HG03103 (cell line): ENCODE measurements at regions not wholly inside any gene's neighbourhood (a gene's known extent, or its start where the extent isn't known, plus 50 kb on each side); places are given as distances from the start of the nearest gene placed in this dataset.
"Not testable (repeated sequence)": the region's sequence is repeated elsewhere in the genome, so short reads cannot be mapped to it uniquely, and the experiment has no call there.

Source experiments
- ATAC-seq: cut with Tn5 transposase; IDR thresholded peaks from one replicate; pipeline ENCODE4 v1.9.1; 2021; ENCODE audit warnings: low read depth; ENCODE audit not compliant: unreplicated experiment

- no peak for ATAC-seq
Observed at GRCh38 chr20:53891306-53891894, 179.0 kb downstream of the BCAS1 start.

GRCh38 chr20:53890443-53891305 is 179.7 kb downstream of the BCAS1 start:
- no peak for ATAC-seq

- ATAC-seq, result no peak
Observed at GRCh38 chr20:53889411-53890148, 180.8 kb downstream of the BCAS1 start.

- no peak for ATAC-seq
Observed at GRCh38 chr20:53888951-53889350, 181.4 kb downstream of the BCAS1 start.

- no peak for ATAC-seq
Observed at GRCh38 chr20:53888510-53888909, 181.9 kb downstream of the BCAS1 start.

GRCh38 chr20:53887973-53888372 is 182.4 kb downstream of the BCAS1 start:
- ATAC-seq, result no peak

GRCh38 chr20:53884859-53885541 is 185.4 kb downstream of the BCAS1 start:
- ATAC-seq, result no peak

- ATAC-seq, result no peak
Observed at GRCh38 chr20:53883098-53883911, 187.1 kb downstream of the BCAS1 start.

- ATAC-seq, result not testable (repeated sequence)
Observed at GRCh38 chr20:53882438-53882986, 187.9 kb downstream of the BCAS1 start.

- ATAC-seq, result no peak
Observed at GRCh38 chr20:53881362-53881761, 189.0 kb downstream of the BCAS1 start.

GRCh38 chr20:53880108-53880641 is 190.2 kb downstream of the BCAS1 start:
- no peak for ATAC-seq

GRCh38 chr20:53879048-53879684 is 191.2 kb downstream of the BCAS1 start:
- ATAC-seq, result no peak

- ATAC-seq, result no peak
Observed at GRCh38 chr20:53878262-53879047, 191.9 kb downstream of the BCAS1 start.

- no peak for ATAC-seq
Observed at GRCh38 chr20:53876956-53877355, 193.4 kb downstream of the BCAS1 start.

- ATAC-seq, result no peak
Observed at GRCh38 chr20:53876470-53876869, 193.9 kb downstream of the BCAS1 start.

- ATAC-seq, result no peak
Observed at GRCh38 chr20:53875452-53875851, 194.9 kb downstream of the BCAS1 start.

GRCh38 chr20:53874706-53875105 is 195.7 kb downstream of the BCAS1 start:
- ATAC-seq, result no peak

- no peak for ATAC-seq
Observed at GRCh38 chr20:53874104-53874503, 196.3 kb downstream of the BCAS1 start.
